ENCODE measurements at regions not wholly inside any gene's neighbourhood (a gene's known extent, or its start where the extent isn't known, plus 50 kb on each side); places are given as distances from the start of the nearest gene placed in this dataset.

DNA sequence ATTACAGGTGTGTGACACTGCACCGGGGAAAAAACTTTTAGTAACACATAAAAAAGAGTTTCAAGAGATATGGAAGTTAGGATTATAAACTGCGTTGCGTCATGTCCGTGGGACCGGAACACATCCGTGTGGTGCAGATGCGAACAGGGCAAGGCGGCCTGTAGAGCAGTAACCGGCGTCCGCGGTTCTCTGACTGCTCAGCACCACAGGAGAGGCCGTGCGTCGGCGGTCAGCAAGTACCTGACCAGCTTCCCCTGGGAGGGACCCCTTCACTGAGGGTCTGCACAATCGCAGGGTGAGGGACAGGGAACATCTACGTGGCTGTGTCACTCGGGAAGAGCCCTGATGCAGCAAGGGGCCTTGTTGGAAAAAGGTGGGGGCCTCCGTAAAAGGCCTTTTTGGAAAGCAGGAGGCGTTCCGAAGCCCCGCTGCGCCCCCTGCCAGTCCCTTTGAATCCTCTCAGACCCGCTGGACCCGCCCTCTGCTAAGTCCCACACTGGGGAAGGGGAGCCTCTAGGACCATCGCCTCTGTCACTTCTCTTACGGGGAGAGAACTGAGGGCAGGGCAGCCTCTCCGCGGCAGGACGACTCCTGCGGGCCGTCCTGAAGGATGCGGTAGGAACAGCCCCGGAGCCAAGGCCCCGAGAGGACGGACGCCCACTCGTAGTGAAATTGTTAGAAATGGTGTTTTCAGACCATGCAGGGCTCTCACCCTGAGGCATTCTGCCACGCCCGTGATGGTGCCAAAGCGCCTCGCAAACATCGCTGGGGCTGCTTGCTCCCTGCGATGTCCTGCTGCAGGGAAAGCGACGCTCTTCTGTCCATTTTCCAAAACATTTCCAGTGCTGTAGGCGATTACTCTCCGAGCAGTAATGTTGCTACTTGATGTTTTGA, 771.6 kb upstream of the COBL start:
- intact Hi-C loops (cut with micrococcal nuclease; ENCODE audit: unreplicated experiment) = no loop called here
- H3K27ac Mint-ChIP-seq (ENCODE audit: unreplicated experiment) = no peak overlapping the region
- no peak for DNase-seq
- H3K36me3 Mint-ChIP-seq (ENCODE audit: insufficient read depth, unreplicated experiment) = no peaks in the 10 kb centered on the region
- TF ChIP-seq, protein P1, sequence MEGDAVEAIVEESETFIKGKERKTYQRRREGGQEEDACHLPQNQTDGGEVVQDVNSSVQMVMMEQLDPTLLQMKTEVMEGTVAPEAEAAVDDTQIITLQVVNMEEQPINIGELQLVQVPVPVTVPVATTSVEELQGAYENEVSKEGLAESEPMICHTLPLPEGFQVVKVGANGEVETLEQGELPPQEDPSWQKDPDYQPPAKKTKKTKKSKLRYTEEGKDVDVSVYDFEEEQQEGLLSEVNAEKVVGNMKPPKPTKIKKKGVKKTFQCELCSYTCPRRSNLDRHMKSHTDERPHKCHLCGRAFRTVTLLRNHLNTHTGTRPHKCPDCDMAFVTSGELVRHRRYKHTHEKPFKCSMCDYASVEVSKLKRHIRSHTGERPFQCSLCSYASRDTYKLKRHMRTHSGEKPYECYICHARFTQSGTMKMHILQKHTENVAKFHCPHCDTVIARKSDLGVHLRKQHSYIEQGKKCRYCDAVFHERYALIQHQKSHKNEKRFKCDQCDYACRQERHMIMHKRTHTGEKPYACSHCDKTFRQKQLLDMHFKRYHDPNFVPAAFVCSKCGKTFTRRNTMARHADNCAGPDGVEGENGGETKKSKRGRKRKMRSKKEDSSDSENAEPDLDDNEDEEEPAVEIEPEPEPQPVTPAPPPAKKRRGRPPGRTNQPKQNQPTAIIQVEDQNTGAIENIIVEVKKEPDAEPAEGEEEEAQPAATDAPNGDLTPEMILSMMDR (IDR thresholded peaks at IDR 0.05; ENCODE audit: unreplicated experiment) = no peak
- no TSS peak for BruUV-seq (replicated peaks)
- H3K9me3 Mint-ChIP-seq (ENCODE audit: low read depth, unreplicated experiment) = peaks cover 21% of the 10 kb centered on the region
- H3K4me3 Mint-ChIP-seq (ENCODE audit: low read depth, unreplicated experiment) = no peak overlapping the region
- CTCF ChIA-PET = no interaction called here
- no peaks in the 10 kb centered on the region for H3K27me3 Mint-ChIP-seq (ENCODE audit: unreplicated experiment)
- no peaks in the 10 kb centered on the region for H3K4me1 Mint-ChIP-seq (ENCODE audit: low read depth, unreplicated experiment)

DNA sequence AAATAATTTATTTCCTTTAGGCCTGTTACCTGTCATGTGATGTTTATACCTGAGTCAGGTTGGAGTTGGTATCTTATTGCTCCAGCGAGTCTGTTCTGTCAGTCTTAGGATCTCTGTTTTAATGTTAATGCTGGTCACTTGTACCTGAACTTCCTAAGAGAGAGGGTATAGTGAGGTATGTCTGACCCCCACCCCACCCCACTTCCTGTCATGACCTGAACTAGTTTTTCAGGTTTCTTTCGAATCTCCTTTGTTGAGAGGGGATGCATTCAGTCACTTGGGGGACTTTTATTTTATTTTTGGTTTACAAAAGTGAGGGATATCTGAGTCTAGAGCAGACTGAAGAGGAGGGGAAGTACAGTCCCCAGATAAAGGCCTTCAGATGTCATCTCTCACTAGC, 769.0 kb upstream of the COBL start:
- CTCF ChIA-PET = no interaction called here
- Mint-ChIP-seq H3K27ac (ENCODE audit: unreplicated experiment) (no peak overlapping the region), H3K27me3 (ENCODE audit: unreplicated experiment) (no peaks in the 10 kb centered on the region), H3K4me3 (ENCODE audit: low read depth, unreplicated experiment) (no peak overlapping the region), H3K36me3 (ENCODE audit: insufficient read depth, unreplicated experiment) (no peaks in the 10 kb centered on the region), H3K4me1 (ENCODE audit: low read depth, unreplicated experiment) (no peaks in the 10 kb centered on the region), H3K9me3 (ENCODE audit: low read depth, unreplicated experiment) (peaks cover 16% of the 10 kb centered on the region)
- intact Hi-C loops (cut with micrococcal nuclease; ENCODE audit: unreplicated experiment) = no loop called here
- BruUV-seq (replicated peaks) = no TSS peak
- DNase-seq = no peak
- TF ChIP-seq, protein P1 (IDR thresholded peaks at IDR 0.05; ENCODE audit: unreplicated experiment) = no peak

DNA sequence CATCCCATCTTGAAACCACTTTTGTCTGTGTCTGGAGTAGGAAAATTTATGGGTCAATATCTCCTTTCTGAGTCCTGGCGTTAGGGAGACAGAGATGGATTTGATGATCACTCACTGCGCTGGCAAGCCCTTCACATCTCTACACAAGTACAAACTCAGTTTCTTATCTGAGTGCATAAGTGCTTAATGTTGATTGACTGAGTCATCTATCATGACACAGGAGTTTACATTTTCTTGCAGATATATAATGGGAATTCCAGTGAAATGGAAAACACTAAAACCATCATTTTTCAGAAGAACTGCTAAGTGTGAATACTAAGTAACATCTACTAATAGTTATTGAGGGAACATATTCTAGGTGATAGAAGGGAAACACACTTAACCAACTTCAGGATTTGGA, 763.9 kb upstream of the COBL start:
- no TSS peak for BruUV-seq (replicated peaks)
- CTCF ChIA-PET = no interaction called here
- TF ChIP-seq, protein P1 (IDR thresholded peaks at IDR 0.05; ENCODE audit: unreplicated experiment) = no peak
- intact Hi-C loops (cut with micrococcal nuclease; ENCODE audit: unreplicated experiment) = no loop called here
- DNase-seq = no peak
- H3K27me3 Mint-ChIP-seq (ENCODE audit: unreplicated experiment) = no peaks in the 10 kb centered on the region
- H3K4me1 Mint-ChIP-seq (ENCODE audit: low read depth, unreplicated experiment) = no peaks in the 10 kb centered on the region
- H3K27ac Mint-ChIP-seq (ENCODE audit: unreplicated experiment) = no peak overlapping the region
- no peak overlapping the region for H3K4me3 Mint-ChIP-seq (ENCODE audit: low read depth, unreplicated experiment)
- peaks cover 14% of the 10 kb centered on the region for H3K9me3 Mint-ChIP-seq (ENCODE audit: low read depth, unreplicated experiment)
- no peaks in the 10 kb centered on the region for H3K36me3 Mint-ChIP-seq (ENCODE audit: insufficient read depth, unreplicated experiment)

DNA sequence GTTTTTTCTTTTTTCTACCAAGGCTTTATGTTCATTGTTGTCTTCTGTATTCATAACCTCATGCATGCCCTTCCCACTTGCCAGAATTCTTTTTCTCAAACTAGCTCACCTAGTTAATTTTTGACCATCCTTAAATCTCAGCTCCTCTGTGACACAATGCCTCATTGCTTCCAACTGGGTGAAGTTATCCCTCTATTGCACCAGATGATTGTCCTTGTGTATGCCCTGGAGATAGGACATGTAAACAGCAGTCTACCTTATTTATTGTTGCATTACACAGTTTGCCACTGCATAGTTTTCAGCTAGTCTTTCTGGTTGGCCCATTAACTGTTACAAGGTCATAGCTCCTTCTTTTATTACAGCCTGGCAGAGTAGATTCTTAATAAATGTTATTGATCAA, 763.1 kb upstream of the COBL start:
- DNase-seq = no peak
- no peak overlapping the region for H3K4me3 Mint-ChIP-seq (ENCODE audit: low read depth, unreplicated experiment)
- intact Hi-C loops (cut with micrococcal nuclease; ENCODE audit: unreplicated experiment) = no loop called here
- no TSS peak for BruUV-seq (replicated peaks)
- no peaks in the 10 kb centered on the region for H3K36me3 Mint-ChIP-seq (ENCODE audit: insufficient read depth, unreplicated experiment)
- no peaks in the 10 kb centered on the region for H3K4me1 Mint-ChIP-seq (ENCODE audit: low read depth, unreplicated experiment)
- H3K9me3 Mint-ChIP-seq (ENCODE audit: low read depth, unreplicated experiment) = peaks cover 11% of the 10 kb centered on the region
- no peaks in the 10 kb centered on the region for H3K27me3 Mint-ChIP-seq (ENCODE audit: unreplicated experiment)
- TF ChIP-seq, protein P1 (IDR thresholded peaks at IDR 0.05; ENCODE audit: unreplicated experiment) = no peak
- H3K27ac Mint-ChIP-seq (ENCODE audit: unreplicated experiment) = no peak overlapping the region
- CTCF ChIA-PET = no interaction called here

Data from Calu3 (cell line).